ENCODE measurements at regions not wholly inside any gene's neighbourhood (a gene's known extent, or its start where the extent isn't known, plus 50 kb on each side); places are given as distances from the start of the nearest gene placed in this dataset.
"Not testable (repeated sequence)": the region's sequence is repeated elsewhere in the genome, so short reads cannot be mapped to it uniquely, and the experiment has no call there.

DNA sequence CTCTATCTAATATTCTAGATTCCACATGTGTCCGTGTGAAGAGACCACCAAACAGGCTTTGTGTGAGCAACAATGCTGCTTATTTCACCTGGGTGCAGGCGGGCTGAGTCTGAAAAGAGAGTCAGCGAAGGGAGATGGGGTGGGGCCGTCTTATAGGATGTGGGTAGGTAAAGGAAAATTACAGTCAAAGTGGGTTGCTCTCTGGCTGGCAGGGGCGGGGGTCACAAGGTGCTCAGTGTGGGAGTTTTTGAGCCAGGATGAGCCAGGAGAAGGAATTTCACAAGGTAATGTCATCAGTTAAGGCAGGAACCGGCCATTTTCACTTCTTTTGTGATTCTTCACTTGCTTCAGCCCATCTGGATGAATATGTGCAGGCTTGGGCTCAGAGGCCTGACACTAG lies 779.3 kb downstream of the RNF144A start:
- in situ Hi-C loops (cut with MboI; ENCODE audit: low sequenced_read_pairs): not testable (repeated sequence)

DNA sequence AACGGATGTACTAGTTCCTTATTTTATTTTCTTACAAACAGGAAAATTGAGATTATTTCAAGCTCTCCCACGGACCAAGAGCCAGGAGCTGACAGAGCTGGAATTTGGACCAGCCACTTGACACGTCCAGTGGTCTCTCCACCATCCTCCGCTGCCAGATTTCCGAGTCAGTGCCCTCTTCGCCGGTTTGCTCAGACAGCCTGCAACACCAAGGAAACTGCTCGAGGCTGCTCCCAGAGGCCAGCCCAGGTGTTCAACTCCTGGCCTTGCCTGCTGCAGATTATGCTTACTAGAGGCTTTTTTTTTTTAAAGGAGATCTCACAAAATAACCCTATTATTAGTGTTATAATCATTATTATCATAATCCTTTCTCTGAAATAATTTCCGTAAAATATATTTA lies 779.8 kb downstream of the RNF144A start:
- in situ Hi-C loops (cut with MboI; ENCODE audit: low sequenced_read_pairs): no loop called here

DNA sequence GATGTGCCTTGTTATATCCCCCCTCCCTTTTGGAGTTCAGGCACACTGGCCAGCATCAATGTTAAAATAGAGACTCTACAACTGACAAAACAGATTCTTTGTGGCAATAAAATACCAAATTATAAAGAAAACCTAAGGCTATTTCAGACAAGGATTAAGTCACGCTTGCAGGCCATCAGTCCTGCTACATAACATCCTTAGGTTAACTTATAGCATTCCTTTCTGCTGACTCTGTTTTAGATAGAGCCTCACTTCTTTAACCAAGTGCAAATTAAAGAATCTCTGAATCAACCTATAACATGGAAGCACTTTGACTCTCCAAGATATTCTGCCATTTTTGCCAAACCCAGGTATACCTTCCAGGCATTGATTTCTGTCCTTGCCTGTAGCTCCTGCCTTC lies 784.6 kb downstream of the RNF144A start:
- in situ Hi-C loops (cut with MboI; ENCODE audit: low sequenced_read_pairs): no loop called here

DNA sequence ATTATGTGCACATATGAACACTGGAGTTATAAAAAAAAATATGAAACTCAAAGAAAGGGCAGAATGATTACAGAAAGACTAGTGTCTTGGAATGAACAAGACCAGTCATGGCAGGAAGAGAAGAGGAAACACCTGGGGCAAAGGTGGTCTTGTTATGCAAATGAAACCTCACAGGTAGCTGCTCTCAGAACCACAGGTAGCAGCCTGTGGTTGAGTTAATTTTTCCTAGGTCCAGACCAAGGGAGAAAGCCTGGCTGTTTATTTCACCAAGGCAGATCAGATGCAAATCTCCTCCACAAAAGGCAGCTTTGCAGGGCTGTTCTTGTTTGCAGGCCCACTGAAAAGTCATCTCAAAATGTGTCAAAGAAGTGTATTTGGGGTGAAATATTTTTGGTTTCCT lies 785.8 kb downstream of the RNF144A start:
- in situ Hi-C loops (cut with MboI; ENCODE audit: low sequenced_read_pairs): no loop called here

DNA sequence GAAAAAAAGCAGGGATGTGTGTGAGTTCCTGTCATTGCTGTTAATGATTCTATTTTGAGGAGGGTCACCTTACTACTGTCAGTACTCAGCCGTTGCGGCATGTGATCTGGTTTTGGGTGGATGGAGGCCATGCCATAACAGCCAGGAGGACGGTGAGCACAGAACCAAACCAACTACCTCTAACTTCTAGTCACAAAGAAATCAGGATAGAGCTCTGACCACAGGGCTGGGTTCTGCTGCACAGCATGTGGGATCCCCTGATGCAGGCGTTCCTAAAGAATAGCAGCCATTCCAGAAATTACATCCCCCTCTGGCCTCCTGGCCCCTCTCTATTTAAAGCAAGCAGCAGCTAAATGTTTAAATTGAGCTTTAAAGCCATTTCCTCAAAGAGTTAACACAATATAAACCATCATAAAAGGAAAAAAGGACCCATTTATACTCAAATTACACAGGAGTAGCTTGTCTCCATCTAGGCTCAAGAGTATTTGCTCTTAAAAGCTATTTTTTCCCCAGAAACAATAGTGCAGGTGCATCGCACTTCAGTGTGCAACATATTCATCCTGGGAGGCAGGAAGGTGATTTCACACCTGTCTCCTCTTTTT lies 786.4 kb downstream of the RNF144A start:
- in situ Hi-C loops (cut with MboI; ENCODE audit: low sequenced_read_pairs): no loop called here

DNA sequence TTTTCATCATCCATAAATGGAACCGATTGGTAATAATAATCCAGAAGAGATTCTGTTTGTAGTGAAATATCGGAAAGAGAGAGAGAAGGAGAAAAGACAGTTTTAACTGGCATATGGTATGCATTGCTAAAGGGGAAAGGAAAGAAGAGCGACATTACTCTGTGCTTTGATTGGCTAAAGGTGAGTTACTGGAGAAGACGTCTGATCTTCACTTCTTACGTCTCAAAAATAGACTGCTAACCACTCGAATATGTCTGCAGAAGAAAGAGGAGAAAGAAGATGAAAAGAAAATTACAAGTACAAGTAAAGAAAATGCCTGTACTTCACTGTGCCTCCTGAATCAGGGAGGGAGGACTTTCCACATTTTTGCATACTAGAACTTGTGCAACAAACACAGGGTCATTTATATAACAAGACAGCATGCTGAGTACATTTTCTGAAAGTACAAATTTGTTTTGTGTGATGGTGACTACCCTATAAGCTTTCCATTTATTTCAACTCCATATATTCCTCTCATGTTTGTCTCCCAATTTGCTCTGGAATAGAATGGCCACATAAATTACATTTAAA lies 787.2 kb downstream of the RNF144A start:
- in situ Hi-C loops (cut with MboI; ENCODE audit: low sequenced_read_pairs): no loop called here

DNA sequence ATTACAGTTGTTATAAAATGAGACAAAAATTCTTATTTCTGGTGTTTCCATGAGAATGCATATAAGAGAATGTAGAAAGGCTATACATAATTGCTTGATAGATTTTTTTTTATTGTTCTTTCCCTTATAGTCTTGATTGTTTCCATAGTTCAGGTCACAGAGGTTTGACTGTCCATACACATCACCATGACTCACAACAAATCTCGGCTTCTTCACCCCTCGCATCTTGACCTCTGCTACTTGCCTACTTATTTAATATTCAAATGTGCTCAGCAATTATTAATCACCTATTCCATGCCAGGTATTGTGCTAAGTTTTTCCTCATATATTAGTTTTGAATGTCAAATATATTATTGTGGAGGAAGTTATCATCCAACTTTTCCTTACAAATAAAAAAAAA lies 789.6 kb downstream of the RNF144A start:
- in situ Hi-C loops (cut with MboI; ENCODE audit: low sequenced_read_pairs): no loop called here

- in situ Hi-C loops (cut with MboI; ENCODE audit: low sequenced_read_pairs): no loop called here
Observed at GRCh38 chr2:7707723-7708122, 790.5 kb downstream of the RNF144A start.

- in situ Hi-C loops (cut with MboI; ENCODE audit: low sequenced_read_pairs): no loop called here
Observed at GRCh38 chr2:7709907-7710306, 792.7 kb downstream of the RNF144A start.

- in situ Hi-C loops (cut with MboI; ENCODE audit: low sequenced_read_pairs): no loop called here
Observed at GRCh38 chr2:7711167-7711566, 794.0 kb downstream of the RNF144A start.

GRCh38 chr2:7719876-7720275 lies 802.7 kb downstream of the RNF144A start:
- in situ Hi-C loops (cut with MboI; ENCODE audit: low sequenced_read_pairs): no loop called here

GRCh38 chr2:7721413-7721995 lies 804.3 kb downstream of the RNF144A start:
- in situ Hi-C loops (cut with MboI; ENCODE audit: low sequenced_read_pairs): no loop called here

- in situ Hi-C loops (cut with MboI; ENCODE audit: low sequenced_read_pairs): no loop called here
Observed at GRCh38 chr2:7722212-7722910, 805.1 kb downstream of the RNF144A start.

DNA sequence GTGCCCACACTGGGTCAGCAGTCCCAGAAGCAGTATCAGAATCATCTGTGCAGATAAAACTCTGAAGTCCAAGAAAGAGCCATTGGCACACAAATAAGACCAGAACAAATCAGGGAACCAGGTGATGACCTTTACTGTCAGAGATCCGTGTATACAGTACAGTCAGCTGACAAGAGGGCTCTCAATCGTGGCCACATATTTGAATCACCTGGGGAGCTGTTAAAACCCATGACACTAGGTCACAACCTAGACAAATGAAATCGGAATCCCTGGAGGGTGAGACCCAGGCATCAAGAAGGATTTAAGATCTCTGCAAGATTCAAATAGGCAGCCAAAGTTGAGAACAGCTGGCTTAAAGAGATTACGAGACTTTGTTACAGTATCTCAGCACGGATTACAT lies 807.1 kb downstream of the RNF144A start:
- in situ Hi-C loops (cut with MboI; ENCODE audit: low sequenced_read_pairs): no loop called here

DNA sequence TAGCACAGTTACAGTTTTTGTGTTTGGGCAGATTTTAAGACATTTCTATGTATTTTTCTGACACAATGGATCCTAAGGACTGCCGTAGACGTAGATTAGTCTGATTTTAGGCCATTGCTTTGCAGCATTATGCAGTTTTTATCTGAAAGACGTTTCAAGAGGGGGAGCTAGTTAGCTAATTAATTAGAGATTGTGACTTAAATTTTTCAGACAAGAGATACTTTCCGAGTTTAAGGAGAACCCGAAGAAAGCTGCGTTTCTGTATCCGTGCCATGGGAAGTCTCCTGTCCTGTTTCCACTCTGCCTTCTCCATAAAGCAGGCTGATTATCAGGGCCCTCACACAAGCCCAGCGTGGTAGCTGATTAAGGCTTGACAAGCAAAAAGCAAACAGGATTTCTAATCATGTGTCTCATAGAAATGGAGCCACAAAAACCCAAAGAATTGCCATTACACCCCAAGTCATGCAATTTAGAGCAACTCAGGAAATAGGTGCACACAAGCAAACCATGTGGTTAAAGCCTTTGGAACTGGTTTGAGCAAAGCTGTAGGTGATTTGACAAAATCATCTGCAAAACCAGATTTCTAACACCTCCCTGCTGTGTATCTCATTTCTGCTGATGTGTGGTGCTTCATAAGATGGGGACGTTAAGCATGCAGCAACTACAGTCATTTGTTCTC lies 808.1 kb downstream of the RNF144A start:
- in situ Hi-C loops (cut with MboI; ENCODE audit: low sequenced_read_pairs): no loop called here

DNA sequence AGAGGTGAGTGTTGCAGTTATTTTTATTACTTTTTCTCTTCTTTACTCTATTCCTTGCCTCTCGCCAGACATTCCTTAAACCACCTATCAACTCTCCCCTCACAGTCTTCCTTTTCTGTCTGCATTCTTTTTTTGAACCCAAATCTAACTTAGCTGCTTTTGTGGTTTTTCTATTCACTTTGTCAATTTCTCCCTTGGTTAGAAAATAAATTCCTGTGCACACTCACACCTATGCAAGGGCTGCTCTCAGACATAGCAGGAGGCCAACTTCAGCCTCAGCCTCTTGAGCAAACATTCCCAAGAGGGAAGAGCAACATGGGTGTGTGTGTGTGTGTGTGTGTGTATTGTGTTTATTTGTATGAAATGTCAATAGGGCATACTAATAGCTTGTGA lies 808.6 kb downstream of the RNF144A start:
- in situ Hi-C loops (cut with MboI; ENCODE audit: low sequenced_read_pairs): no loop called here

DNA sequence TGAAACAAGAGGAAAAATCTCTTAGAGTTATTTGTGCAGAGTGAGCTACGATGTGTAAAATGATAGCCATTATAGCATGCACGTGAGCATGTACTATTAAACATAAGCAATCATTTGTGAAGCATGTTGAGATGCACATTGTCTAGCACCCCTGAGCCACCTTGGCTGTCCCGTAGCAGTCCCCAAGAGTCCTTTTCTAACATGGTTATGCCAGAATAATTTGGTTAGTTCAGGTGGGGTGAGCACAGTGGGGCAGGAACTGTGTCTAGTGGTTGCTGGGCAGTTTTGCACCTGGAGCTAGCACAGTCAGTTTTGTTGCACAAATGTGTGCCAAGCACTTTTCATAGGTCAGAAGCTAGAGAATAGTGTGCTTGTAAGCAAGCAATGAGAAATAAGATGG lies 809.8 kb downstream of the RNF144A start:
- in situ Hi-C loops (cut with MboI; ENCODE audit: low sequenced_read_pairs): no loop called here

- in situ Hi-C loops (cut with MboI; ENCODE audit: low sequenced_read_pairs): no loop called here
Observed at GRCh38 chr2:7728388-7728787, 811.2 kb downstream of the RNF144A start.

DNA sequence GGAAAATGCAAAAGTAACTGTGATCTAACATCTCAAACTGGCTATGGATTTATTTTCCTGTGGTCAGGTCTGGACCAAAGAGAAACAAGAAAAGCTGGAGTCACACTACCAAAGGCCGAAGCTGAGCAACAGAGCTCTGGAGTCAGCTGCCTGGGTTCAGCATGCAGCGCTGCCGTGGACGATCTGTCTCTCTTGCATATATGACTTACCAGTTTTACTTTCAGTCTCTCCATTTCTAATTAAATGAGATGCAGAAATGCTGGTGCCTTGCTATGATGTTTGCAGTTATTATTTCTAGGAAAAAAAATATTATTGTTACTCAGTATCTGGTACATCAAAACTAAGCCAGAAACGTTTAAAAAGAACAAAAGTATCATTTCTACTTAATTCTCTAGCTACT lies 813.2 kb downstream of the RNF144A start:
- in situ Hi-C loops (cut with MboI; ENCODE audit: low sequenced_read_pairs): no loop called here

DNA sequence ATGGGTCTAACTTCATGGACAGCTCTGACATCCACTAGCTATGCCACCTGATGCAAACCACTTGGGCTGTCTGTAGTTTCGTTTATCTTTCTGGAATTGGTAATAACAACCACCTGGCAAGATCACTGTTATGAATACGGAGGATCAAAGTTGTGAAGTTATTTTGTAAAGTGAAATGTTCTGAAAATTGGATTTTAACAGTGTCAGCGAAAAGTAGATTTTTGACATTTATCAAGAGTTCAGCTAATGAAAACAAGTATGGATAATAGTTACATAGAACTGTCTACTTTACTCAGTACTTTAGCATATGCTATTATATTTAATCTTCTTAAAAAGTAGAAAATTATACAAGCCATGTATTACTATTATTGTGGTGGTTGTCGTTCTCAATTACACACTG lies 813.8 kb downstream of the RNF144A start:
- in situ Hi-C loops (cut with MboI; ENCODE audit: low sequenced_read_pairs): no loop called here

DNA sequence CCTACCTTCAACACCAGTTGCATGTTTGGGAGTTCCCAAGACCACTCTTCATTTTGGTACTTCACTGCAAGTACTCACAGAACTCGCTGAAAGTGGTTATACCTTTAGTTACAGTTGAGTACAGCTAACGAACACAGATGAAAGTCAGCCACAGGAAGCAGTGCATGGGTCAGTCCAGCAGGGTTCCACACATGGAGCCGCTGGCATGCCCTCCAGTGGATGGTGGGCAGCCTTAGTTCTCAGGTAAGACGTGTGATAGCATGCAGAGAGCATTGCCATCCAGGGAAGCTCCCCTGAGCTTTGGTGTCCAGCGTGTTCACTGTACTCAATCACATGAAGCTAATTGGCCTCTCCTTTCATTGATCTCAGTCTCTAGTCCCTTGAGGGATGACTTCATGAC lies 815.3 kb downstream of the RNF144A start:
- in situ Hi-C loops (cut with MboI; ENCODE audit: low sequenced_read_pairs): no loop called here

Data from HL-60/S4 treated with phorbol 12-myristate 13-acetate at 8.2 ng/mL for 4 days and 3 days (cell line).